ENCODE measurements at regions not wholly inside any gene's neighbourhood (a gene's known extent, or its start where the extent isn't known, plus 50 kb on each side); places are given as distances from the start of the nearest gene placed in this dataset.

DNA sequence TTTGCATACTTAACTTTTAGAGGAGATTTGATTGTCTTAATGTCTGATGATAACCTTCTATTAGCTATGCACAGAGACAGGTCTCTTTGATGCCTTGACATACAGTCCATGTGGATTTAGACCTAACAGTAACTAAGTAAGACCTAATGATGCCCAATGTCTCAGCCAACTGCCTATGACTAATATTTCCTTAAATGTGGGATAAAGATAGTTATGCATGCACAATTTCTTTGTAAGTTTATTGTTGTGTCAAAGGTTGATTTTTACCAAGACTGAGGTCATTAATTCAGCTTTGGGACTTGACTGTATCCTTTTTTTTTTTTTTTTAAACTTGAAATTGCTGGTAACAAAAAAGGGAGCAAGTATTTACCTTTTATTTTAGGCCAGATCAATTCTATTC lies 450.0 kb downstream of the HAO1 start:
- Histone ChIP-seq H3K9me3 (peaks cover 0 to 2% (median 0%) of the 10 kb centered on the region in 4 donors), H3K36me3 (no peaks in the 10 kb centered on the region), H3K4me1 (no peaks in the 10 kb centered on the region), H3K27ac (no peak overlapping the region), H3K27me3 (no peaks in the 10 kb centered on the region), H3K4me3 (no peak overlapping the region)
- TF ChIP-seq, protein P1, sequence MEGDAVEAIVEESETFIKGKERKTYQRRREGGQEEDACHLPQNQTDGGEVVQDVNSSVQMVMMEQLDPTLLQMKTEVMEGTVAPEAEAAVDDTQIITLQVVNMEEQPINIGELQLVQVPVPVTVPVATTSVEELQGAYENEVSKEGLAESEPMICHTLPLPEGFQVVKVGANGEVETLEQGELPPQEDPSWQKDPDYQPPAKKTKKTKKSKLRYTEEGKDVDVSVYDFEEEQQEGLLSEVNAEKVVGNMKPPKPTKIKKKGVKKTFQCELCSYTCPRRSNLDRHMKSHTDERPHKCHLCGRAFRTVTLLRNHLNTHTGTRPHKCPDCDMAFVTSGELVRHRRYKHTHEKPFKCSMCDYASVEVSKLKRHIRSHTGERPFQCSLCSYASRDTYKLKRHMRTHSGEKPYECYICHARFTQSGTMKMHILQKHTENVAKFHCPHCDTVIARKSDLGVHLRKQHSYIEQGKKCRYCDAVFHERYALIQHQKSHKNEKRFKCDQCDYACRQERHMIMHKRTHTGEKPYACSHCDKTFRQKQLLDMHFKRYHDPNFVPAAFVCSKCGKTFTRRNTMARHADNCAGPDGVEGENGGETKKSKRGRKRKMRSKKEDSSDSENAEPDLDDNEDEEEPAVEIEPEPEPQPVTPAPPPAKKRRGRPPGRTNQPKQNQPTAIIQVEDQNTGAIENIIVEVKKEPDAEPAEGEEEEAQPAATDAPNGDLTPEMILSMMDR (IDR thresholded peaks at IDR 0.05): no peak
- FAIRE-seq: no peak
- intact Hi-C loops (cut with DNase I): no loop called here
- ATAC-seq: no peak
- no peak for DNase-seq

DNA sequence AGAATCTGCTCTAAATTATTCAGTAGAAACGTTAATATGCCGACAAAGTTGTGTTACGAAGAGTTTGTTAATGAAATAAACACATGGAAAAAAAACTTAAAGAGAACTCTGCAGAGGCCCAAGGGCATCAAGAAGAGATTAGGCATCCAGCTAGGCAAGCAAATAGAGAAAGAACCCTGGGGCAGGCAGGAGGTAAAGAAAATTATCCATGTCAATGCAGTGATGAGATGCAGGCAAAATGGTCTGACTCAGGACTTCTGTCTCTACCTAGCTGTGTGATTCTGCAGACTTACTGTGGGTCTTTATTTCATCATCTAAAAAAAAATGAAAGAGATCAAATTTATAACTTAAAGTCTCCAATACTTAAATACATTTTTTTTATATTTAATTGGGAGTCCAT lies 448.0 kb downstream of the HAO1 start:
- Histone ChIP-seq H3K9me3 (peaks cover 0 to 2% (median 0%) of the 10 kb centered on the region in 4 donors), H3K36me3 (no peaks in the 10 kb centered on the region), H3K4me3 (no peak overlapping the region), H3K27ac (no peak overlapping the region), H3K27me3 (no peaks in the 10 kb centered on the region), H3K4me1 (no peaks in the 10 kb centered on the region)
- ATAC-seq (no peak), DNase-seq (no peak), FAIRE-seq (no peak)
- WGBS, 2 donors: 63 to 65% methylated on average over 3 of the region's 3 CpGs
- TF ChIP-seq, protein P1 (IDR thresholded peaks at IDR 0.05): no peak
- intact Hi-C loops (cut with DNase I): no loop called here

DNA sequence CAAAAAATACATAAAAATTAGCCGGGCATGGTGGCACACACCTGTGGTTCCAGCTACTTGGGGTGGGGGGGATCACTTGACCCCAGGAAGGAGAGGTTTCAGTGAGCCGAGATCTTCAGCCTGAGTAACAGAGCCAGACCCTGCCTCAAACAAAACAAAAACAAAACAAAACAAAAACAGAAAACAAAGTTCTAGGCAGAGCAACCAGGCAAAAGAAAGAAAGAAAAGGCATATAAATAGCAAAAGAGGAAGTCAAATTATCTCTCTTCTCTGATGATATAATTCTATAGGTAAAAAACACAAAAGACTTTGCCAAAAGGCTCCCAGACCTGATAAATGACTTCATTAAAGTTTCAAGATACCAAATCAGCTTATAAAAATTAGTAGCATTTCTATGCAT lies 446.9 kb downstream of the HAO1 start:
- H3K9me3 ChIP-seq: peaks cover 0 to 2% (median 0%) of the 10 kb centered on the region in 4 donors
- H3K27me3 ChIP-seq: no peaks in the 10 kb centered on the region
- no peaks in the 10 kb centered on the region for H3K36me3 ChIP-seq
- 70 to 75% methylated on average over 2 of the region's 2 CpGs for WGBS, 2 donors
- no peak overlapping the region for H3K4me3 ChIP-seq
- FAIRE-seq: no peak
- intact Hi-C loops (cut with DNase I): no loop called here
- no peak for ATAC-seq
- no peak for DNase-seq
- H3K4me1 ChIP-seq: no peaks in the 10 kb centered on the region
- no peak overlapping the region for H3K27ac ChIP-seq
- TF ChIP-seq, protein P1 (IDR thresholded peaks at IDR 0.05): no peak

DNA sequence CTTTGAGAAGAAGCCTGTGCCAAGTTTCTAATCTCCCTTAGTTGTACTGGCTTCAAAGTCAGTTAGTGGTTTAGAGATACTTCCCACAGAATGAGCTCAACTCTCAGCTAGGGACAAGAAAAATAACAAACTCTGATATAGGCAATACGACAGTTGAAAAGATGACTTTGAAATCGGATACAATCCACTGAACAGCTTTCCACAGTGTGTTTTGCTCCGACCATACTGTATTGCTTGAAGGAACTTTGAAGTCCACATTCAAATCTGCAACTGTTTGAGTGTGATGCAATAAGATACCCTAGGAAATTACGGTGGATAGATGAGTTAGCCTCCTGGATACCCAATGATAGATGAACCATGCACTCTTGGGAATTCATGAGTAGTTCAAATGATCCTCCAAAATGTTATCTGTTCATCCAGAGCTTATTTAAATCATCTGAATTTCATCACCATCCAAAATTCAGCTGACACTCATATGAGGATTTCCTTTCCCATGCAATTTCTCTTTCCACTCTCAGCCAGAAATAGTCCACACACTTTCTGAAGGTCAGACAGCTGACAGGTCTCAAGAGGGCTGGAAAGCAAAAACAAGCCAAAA lies 443.8 kb downstream of the HAO1 start:
- FAIRE-seq: no peak
- DNase-seq: no peak
- Histone ChIP-seq H3K36me3 (no peaks in the 10 kb centered on the region), H3K9me3 (peaks cover 0 to 2% (median 0%) of the 10 kb centered on the region in 4 donors), H3K4me3 (no peak overlapping the region), H3K4me1 (no peaks in the 10 kb centered on the region), H3K27me3 (no peaks in the 10 kb centered on the region), H3K27ac (no peak overlapping the region)
- WGBS, 2 donors: 48 to 61% methylated on average over 4 of the region's 4 CpGs
- no peak for ATAC-seq
- TF ChIP-seq, protein P1 (IDR thresholded peaks at IDR 0.05): no peak
- intact Hi-C loops (cut with DNase I): no loop called here

DNA sequence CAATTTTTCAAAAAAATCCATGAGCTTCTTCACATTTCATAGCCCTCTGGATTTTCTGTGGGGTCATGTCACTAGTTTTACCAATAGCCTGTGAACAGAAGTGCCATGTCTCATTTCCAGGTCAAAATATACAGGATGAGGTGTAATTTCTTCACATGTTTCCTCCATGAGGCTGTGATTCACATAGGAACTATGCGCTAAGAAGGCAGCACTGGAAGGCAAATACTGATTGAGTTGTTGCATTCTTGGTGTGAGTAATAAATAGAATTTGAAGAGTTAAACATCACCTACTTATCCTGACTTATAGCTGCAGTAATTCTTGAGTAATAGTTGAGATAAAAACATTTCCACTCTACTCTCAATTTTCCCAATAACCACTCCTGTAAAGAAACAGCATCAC lies 442.3 kb downstream of the HAO1 start:
- Histone ChIP-seq H3K4me3 (no peak overlapping the region), H3K9me3 (peaks cover 0 to 2% (median 0%) of the 10 kb centered on the region in 4 donors), H3K36me3 (no peaks in the 10 kb centered on the region), H3K27me3 (no peaks in the 10 kb centered on the region), H3K27ac (no peak overlapping the region), H3K4me1 (no peaks in the 10 kb centered on the region)
- WGBS, 2 donors: 93 to 94% methylated on average over 1 of the region's 1 CpG
- ATAC-seq: no peak
- DNase-seq: no peak
- TF ChIP-seq, protein P1 (IDR thresholded peaks at IDR 0.05): no peak
- intact Hi-C loops (cut with DNase I): no loop called here
- no peak for FAIRE-seq
